ENCODE measurements at regions not wholly inside any gene's neighbourhood (a gene's known extent, or its start where the extent isn't known, plus 50 kb on each side); places are given as distances from the start of the nearest gene placed in this dataset.

DNA sequence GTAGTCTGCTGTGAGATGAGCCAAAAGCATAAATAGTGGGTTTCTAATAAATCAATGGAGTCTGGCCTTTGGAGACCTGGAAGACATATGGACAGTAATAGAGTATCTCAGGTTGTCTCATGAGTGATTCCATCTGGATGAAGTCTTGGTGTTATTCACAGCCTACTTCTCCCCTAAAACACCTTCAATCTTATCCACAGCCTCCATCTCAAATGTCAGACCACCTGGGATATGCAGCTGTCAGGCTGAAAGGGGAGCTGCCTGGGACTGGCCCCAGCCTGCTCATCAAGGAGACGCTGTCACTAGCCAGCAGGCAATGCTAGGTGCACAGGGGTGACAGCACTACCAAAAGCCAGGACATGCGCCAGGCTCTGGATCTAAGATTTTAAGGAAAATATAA lies 684.0 kb upstream of the ZEB2 start:
- Histone ChIP-seq H3K36me3 (no peaks in the 10 kb centered on the region), H3K4me3 (no peak overlapping the region), H3K4me1 (ENCODE audit: insufficient read depth) (no peaks in the 10 kb centered on the region), H3K9me3 (no peaks in the 10 kb centered on the region), H3K27ac (no peak overlapping the region), H3K27me3 (peaks cover 3% of the 10 kb centered on the region)
- 83 to 100% (median 86%) methylated on average over 2 of the region's 2 CpGs for WGBS, 3 donors
- no peak for TF ChIP-seq POLR2A (IDR thresholded peaks at IDR 0.05)
- TF ChIP-seq, protein P1, sequence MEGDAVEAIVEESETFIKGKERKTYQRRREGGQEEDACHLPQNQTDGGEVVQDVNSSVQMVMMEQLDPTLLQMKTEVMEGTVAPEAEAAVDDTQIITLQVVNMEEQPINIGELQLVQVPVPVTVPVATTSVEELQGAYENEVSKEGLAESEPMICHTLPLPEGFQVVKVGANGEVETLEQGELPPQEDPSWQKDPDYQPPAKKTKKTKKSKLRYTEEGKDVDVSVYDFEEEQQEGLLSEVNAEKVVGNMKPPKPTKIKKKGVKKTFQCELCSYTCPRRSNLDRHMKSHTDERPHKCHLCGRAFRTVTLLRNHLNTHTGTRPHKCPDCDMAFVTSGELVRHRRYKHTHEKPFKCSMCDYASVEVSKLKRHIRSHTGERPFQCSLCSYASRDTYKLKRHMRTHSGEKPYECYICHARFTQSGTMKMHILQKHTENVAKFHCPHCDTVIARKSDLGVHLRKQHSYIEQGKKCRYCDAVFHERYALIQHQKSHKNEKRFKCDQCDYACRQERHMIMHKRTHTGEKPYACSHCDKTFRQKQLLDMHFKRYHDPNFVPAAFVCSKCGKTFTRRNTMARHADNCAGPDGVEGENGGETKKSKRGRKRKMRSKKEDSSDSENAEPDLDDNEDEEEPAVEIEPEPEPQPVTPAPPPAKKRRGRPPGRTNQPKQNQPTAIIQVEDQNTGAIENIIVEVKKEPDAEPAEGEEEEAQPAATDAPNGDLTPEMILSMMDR (IDR thresholded peaks at IDR 0.05): no peak
- no peak for TF ChIP-seq EP300 (IDR thresholded peaks at IDR 0.05)
- intact Hi-C loops (cut with DNase I): no loop called here
- DNase-seq: no peak

DNA sequence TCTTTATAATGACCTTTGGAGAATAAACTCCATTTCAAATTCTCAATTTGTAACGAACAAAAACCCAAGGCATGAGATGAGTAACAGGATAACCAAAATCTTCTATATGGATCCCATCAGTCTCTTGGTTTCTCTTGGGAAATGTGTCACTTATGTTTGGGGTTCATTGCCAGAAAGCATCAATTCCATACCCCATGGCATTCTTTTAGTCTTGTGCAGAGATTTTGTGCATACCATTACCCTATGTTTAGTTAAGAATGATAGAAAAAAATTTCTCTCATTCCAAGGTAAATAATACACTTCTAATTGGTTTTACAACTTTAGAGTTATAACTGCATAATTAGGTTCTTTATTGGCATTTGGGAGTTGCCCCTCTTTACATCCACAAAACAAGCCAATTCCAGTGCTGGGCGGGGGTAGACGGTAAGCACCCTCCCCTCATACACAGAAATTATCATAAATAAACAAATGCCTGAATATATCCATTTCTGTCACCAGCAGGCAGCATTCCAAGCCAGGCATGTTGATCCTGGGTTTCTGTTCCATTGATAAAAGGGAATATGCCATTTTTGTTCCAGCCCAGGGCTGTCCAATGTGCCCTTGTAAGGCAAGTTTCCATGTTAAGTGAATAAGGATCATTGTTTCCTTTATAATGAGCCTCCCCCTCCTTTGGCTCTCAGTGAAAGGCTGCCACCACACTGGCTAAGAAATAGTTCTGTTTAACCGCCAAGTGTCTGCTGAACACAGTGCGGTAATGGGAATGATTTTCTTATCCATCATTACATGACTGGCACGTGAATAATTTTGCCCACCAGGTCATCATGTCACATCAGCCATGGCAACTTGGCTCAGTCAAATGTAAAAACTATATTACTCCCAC lies 680.1 kb upstream of the ZEB2 start:
- no peaks in the 10 kb centered on the region for H3K9me3 ChIP-seq
- intact Hi-C loops (cut with DNase I): no loop called here
- peaks cover 3% of the 10 kb centered on the region for H3K27me3 ChIP-seq
- no peak overlapping the region for H3K4me3 ChIP-seq
- TF ChIP-seq, protein P1 (IDR thresholded peaks at IDR 0.05): no peak
- TF ChIP-seq POLR2A (IDR thresholded peaks at IDR 0.05): no peak
- no peak for TF ChIP-seq EP300 (IDR thresholded peaks at IDR 0.05)
- 92 to 96% (median 94%) methylated on average over 6 of the region's 6 CpGs for WGBS, 3 donors
- DNase-seq: no peak
- no peaks in the 10 kb centered on the region for H3K4me1 ChIP-seq (ENCODE audit: insufficient read depth)
- no peak overlapping the region for H3K27ac ChIP-seq
- no peaks in the 10 kb centered on the region for H3K36me3 ChIP-seq

DNA sequence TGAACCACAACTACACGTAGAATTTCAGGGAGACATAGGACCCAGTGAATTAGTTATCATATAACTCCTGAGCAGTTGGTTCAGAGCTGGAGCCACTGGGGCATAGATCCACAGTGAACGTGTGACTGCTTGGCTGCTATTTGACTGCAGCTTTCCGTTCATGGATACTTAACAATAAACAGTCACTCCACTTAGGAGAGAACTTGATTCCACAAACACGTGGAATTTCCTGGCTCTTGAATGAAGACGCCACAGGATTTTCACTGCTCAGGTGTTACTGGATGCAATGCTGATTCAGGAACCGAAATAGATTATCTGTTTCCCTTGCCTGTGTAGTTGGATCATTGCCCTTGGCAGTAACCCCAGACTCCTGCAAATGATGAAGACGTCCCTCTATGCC lies 679.1 kb upstream of the ZEB2 start:
- Histone ChIP-seq H3K27me3 (peaks cover 3% of the 10 kb centered on the region), H3K36me3 (no peaks in the 10 kb centered on the region), H3K4me3 (no peak overlapping the region), H3K9me3 (no peaks in the 10 kb centered on the region), H3K27ac (no peak overlapping the region), H3K4me1 (ENCODE audit: insufficient read depth) (no peaks in the 10 kb centered on the region)
- 59 to 85% (median 66%) methylated on average over 7 of the region's 7 CpGs for WGBS, 3 donors
- DNase-seq: no peak
- intact Hi-C loops (cut with DNase I): no loop called here
- TF ChIP-seq POLR2A (IDR thresholded peaks at IDR 0.05) (no peak), EP300 (IDR thresholded peaks at IDR 0.05) (no peak)
- TF ChIP-seq, protein P1 (IDR thresholded peaks at IDR 0.05): no peak

DNA sequence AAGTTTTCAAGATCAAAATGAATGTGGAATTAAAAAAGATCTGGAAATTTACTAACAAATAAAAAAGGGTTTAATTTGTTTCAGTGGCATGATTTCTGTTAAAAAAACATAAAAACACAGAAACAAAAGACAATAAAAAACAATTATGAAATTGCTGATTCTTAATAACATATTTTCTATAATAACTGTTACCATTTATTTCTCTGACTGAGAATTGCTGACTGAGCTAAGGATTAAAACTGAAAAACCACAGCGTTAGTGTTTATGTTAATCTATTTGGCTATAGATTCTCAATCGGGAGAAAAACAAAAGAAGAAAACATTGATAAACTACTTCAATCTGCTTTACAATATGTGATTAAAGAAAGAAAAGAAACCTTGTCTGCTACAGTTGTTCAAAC lies 678.6 kb upstream of the ZEB2 start:
- peaks cover 3% of the 10 kb centered on the region for H3K27me3 ChIP-seq
- no peak for DNase-seq
- H3K9me3 ChIP-seq: no peaks in the 10 kb centered on the region
- H3K27ac ChIP-seq: no peak overlapping the region
- 62 to 82% (median 69%) methylated on average over 2 of the region's 2 CpGs for WGBS, 3 donors
- H3K4me1 ChIP-seq (ENCODE audit: insufficient read depth): no peaks in the 10 kb centered on the region
- TF ChIP-seq POLR2A (IDR thresholded peaks at IDR 0.05) (no peak), EP300 (IDR thresholded peaks at IDR 0.05) (no peak)
- TF ChIP-seq, protein P1 (IDR thresholded peaks at IDR 0.05): no peak
- H3K36me3 ChIP-seq: no peaks in the 10 kb centered on the region
- no peak overlapping the region for H3K4me3 ChIP-seq
- intact Hi-C loops (cut with DNase I): no loop called here
